ENCODE measurements at regions not wholly inside any gene's neighbourhood (a gene's known extent, or its start where the extent isn't known, plus 50 kb on each side); places are given as distances from the start of the nearest gene placed in this dataset.

DNA sequence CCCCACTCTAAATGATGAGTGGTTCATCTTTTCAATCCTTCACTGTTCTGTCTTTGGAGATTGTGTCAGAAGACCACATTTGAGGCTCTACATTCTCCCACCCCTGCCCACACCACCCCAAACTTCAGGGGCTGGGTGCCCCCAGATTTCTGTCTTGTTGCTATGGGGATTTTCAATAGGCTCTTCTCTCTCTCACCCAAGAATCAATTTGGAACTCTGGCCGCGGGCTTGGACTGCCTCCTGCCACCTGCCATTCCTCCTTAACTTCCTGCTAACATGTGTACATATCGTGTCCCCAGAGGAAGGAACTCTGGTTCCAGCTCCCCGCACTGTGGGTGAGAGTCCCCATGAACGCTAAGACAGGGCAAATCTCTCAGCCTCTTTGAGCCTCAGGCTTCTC, 67.4 kb upstream of the LARS2 start:
- no peak overlapping the region for H3K4me2 ChIP-seq
- H3K4me1 ChIP-seq, result no peaks in the 10 kb centered on the region
- ChIA-PET CTCF (no interaction called here), POLR2A (no interaction called here)
- no peak for FAIRE-seq
- H3K27ac ChIP-seq, result no peak overlapping the region
- DNase-seq (ENCODE audit: low read depth in 1 of 2, low spot score in 1 of 2), result no peak
- H3K9me3 ChIP-seq, result no peaks in the 10 kb centered on the region
- TF ChIP-seq KDM5A (IDR thresholded peaks at IDR 0.05) (no peak), PHF8 (IDR thresholded peaks at IDR 0.05; ENCODE audit: borderline replicate concordance, low read depth) (no peak), BHLHE40 (IDR thresholded peaks at IDR 0.05; ENCODE audit: low read depth, low read length) (no peak), ZFP36 (IDR thresholded peaks at IDR 0.05; ENCODE audit: borderline replicate concordance, partially characterized antibody) (no peak), POLR2AphosphoS2 (conservative IDR thresholded peaks at IDR 0.05; ENCODE audit: low read length) (no peak), JUN (IDR thresholded peaks at IDR 0.05) (no peak), GATA3 (IDR thresholded peaks at IDR 0.05; ENCODE audit: borderline replicate concordance) (no peak), CBX2 (IDR thresholded peaks at IDR 0.05; ENCODE audit: borderline replicate concordance, low read depth) (no peak), SMC3 (IDR thresholded peaks at IDR 0.05) (no peak), HOXB13 (CRISPR knock-in tag; IDR thresholded peaks at IDR 0.05; ENCODE audit: low read depth) (no peak), MAZ (IDR thresholded peaks at IDR 0.05; ENCODE audit: borderline replicate concordance, low read depth, low read length) (no peak)
- TF ChIP-seq, protein P1, sequence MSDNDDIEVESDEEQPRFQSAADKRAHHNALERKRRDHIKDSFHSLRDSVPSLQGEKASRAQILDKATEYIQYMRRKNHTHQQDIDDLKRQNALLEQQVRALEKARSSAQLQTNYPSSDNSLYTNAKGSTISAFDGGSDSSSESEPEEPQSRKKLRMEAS (IDR thresholded peaks at IDR 0.05), result no peak
- TF ChIP-seq, protein P2, sequence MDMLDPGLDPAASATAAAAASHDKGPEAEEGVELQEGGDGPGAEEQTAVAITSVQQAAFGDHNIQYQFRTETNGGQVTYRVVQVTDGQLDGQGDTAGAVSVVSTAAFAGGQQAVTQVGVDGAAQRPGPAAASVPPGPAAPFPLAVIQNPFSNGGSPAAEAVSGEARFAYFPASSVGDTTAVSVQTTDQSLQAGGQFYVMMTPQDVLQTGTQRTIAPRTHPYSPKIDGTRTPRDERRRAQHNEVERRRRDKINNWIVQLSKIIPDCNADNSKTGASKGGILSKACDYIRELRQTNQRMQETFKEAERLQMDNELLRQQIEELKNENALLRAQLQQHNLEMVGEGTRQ (IDR thresholded peaks at IDR 0.05), result no peak
- TF ChIP-seq, protein P3, sequence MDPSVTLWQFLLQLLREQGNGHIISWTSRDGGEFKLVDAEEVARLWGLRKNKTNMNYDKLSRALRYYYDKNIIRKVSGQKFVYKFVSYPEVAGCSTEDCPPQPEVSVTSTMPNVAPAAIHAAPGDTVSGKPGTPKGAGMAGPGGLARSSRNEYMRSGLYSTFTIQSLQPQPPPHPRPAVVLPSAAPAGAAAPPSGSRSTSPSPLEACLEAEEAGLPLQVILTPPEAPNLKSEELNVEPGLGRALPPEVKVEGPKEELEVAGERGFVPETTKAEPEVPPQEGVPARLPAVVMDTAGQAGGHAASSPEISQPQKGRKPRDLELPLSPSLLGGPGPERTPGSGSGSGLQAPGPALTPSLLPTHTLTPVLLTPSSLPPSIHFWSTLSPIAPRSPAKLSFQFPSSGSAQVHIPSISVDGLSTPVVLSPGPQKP (IDR thresholded peaks at IDR 0.05; ENCODE audit: low read depth, low read length), result no peak
- TF ChIP-seq, protein P4, sequence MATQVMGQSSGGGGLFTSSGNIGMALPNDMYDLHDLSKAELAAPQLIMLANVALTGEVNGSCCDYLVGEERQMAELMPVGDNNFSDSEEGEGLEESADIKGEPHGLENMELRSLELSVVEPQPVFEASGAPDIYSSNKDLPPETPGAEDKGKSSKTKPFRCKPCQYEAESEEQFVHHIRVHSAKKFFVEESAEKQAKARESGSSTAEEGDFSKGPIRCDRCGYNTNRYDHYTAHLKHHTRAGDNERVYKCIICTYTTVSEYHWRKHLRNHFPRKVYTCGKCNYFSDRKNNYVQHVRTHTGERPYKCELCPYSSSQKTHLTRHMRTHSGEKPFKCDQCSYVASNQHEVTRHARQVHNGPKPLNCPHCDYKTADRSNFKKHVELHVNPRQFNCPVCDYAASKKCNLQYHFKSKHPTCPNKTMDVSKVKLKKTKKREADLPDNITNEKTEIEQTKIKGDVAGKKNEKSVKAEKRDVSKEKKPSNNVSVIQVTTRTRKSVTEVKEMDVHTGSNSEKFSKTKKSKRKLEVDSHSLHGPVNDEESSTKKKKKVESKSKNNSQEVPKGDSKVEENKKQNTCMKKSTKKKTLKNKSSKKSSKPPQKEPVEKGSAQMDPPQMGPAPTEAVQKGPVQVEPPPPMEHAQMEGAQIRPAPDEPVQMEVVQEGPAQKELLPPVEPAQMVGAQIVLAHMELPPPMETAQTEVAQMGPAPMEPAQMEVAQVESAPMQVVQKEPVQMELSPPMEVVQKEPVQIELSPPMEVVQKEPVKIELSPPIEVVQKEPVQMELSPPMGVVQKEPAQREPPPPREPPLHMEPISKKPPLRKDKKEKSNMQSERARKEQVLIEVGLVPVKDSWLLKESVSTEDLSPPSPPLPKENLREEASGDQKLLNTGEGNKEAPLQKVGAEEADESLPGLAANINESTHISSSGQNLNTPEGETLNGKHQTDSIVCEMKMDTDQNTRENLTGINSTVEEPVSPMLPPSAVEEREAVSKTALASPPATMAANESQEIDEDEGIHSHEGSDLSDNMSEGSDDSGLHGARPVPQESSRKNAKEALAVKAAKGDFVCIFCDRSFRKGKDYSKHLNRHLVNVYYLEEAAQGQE (IDR thresholded peaks at IDR 0.05), result no peak
- WGBS (ENCODE audit: missing lambda C conversion rate), result 0% methylated on average over 2 of the region's 5 CpGs
- H3K4me3 ChIP-seq, result no peak overlapping the region
- ATAC-seq, result no peak

DNA sequence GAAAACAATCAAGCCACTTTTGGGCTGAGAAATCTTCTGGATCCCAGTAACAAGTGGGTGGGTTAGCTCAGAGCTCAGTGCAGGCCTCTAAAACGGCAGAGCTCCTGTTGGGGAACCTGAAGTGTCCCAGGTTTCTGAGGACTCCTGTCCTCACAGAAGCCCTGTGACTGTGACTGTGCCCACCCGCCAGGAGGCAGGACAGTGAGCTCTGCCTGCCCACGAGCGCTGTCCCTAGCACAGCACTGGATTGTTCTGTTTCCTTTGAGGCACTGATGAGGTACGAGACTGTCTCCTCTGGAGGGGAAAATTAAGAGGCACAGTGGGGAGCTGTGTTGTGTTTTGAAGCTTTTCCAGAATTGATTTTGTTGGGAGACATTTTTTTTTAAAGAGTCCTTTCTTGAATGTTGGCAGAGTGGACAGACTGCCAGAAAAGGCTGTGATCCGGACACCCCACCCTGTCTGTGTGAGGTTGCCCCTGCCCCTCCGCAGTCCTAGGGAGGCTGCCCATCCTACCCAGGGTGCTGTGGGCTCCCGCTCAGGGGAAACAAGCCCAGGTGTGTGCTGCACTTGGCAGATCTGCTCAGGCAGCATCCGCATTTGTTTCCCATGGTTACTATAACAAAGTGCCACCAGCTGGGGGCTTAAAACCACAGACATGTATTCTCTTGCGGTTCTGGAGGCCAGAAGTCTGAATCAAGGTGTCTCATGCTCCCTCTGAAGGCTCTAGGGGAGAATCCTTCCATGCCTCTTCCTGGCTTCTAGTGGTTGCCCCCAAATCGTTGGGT, 66.6 kb upstream of the LARS2 start:
- CTCF ChIA-PET, result no interaction called here
- POLR2A ChIA-PET, result no interaction called here
- Histone ChIP-seq H3K4me1 (no peaks in the 10 kb centered on the region), H3K9me3 (no peaks in the 10 kb centered on the region), H3K4me2 (no peak overlapping the region), H3K4me3 (no peak overlapping the region), H3K27ac (no peak overlapping the region)
- DNase-seq (ENCODE audit: low read depth in 1 of 2, low spot score in 1 of 2) (no peak), ATAC-seq (no peak), FAIRE-seq (no peak)
- TF ChIP-seq JUNB (IDR thresholded peaks at IDR 0.05) (no peak), ZNF302 (CRISPR knock-in tag; IDR thresholded peaks at IDR 0.05) (no peak), POLR2AphosphoS2 (conservative IDR thresholded peaks at IDR 0.05; ENCODE audit: low read length) (no peak), HOXB13 (CRISPR knock-in tag; IDR thresholded peaks at IDR 0.05; ENCODE audit: low read depth) (no peak), MYC (IDR thresholded peaks at IDR 0.05; ENCODE audit: borderline replicate concordance, low read length) (no peak), FOSL2 (IDR thresholded peaks at IDR 0.05) (no peak), FOSL2 (CRISPR knock-in tag; IDR thresholded peaks at IDR 0.05) (no peak), GATA3 (IDR thresholded peaks at IDR 0.05; ENCODE audit: borderline replicate concordance) (no peak), TP53 (CRISPR knock-in tag; IDR thresholded peaks at IDR 0.05) (no peak), RCOR1 (IDR thresholded peaks at IDR 0.05; ENCODE audit: low read depth, low read length) (no peak), CBX8 (IDR thresholded peaks at IDR 0.05) (no peak)
- TF ChIP-seq, protein P3 (IDR thresholded peaks at IDR 0.05; ENCODE audit: low read depth, low read length), result no peak
- WGBS (ENCODE audit: missing lambda C conversion rate), result 17% methylated on average over 7 of the region's 11 CpGs

Data from A549 (cell line).